ENCODE measurements at regions not wholly inside any gene's neighbourhood (a gene's known extent, or its start where the extent isn't known, plus 50 kb on each side); places are given as distances from the start of the nearest gene placed in this dataset.

- H3K27ac Mint-ChIP-seq: no peak overlapping the region
- H3K4me3 ChIP-seq (ENCODE audit: low read length): no peak overlapping the region
- no peaks in the 10 kb centered on the region for H3K36me3 ChIP-seq (ENCODE audit: control insufficient read depth, insufficient read depth, low read length)
- H3K4me1 Mint-ChIP-seq: peaks cover 41% of the 10 kb centered on the region
- WGBS, 2 experiments (ENCODE audit: insufficient coverage in 1 of 2, insufficient read length in 1 of 2): 94% methylated on average over 6 to 10 of the region's 10 CpGs
- peaks cover 4% of the 10 kb centered on the region for H3K4me1 ChIP-seq (ENCODE audit: control insufficient read depth, insufficient read depth, low read length)
- DNase-seq: no peak
- H3K27ac ChIP-seq (ENCODE audit: low read depth, low read length): peak overlapping the region; percentile 1
- no peaks in the 10 kb centered on the region for H3K9me3 ChIP-seq (ENCODE audit: control insufficient read depth, low read length)
- H3K27me3 Mint-ChIP-seq (ENCODE audit: insufficient read depth): peaks cover 1% of the 10 kb centered on the region
- TF ChIP-seq CTCF (conservative IDR thresholded peaks at IDR 0.05): no peak
- H3K9ac ChIP-seq (ENCODE audit: extremely low read depth, low read length, poor library complexity, severe bottlenecking): no peak overlapping the region
- peaks cover 1% of the 10 kb centered on the region for H3K36me3 Mint-ChIP-seq (ENCODE audit: low read depth)
- no peak overlapping the region for H3K4me3 Mint-ChIP-seq
- H3K27me3 ChIP-seq (ENCODE audit: control insufficient read depth, insufficient read depth, low read length, poor library complexity, severe bottlenecking): no peaks in the 10 kb centered on the region
- no peaks in the 10 kb centered on the region for H3K9me3 Mint-ChIP-seq
Observed at GRCh38 chr2:120793682-120794403, 58.2 kb downstream of the GLI2 start.

GRCh38 chr2:120794716-120795115 is 59.0 kb downstream of the GLI2 start:
- Mint-ChIP-seq H3K4me3 (no peak overlapping the region), H3K36me3 (ENCODE audit: low read depth) (peaks cover 7% of the 10 kb centered on the region), H3K9me3 (no peaks in the 10 kb centered on the region), H3K4me1 (peaks cover 41% of the 10 kb centered on the region), H3K27me3 (ENCODE audit: insufficient read depth) (peaks cover 1% of the 10 kb centered on the region), H3K27ac (peak overlapping the region; percentile 61)
- Histone ChIP-seq H3K9me3 (ENCODE audit: control insufficient read depth, low read length) (no peaks in the 10 kb centered on the region), H3K27me3 (ENCODE audit: control insufficient read depth, insufficient read depth, low read length, poor library complexity, severe bottlenecking) (no peaks in the 10 kb centered on the region), H3K9ac (ENCODE audit: extremely low read depth, low read length, poor library complexity, severe bottlenecking) (no peak overlapping the region), H3K36me3 (ENCODE audit: control insufficient read depth, insufficient read depth, low read length) (no peaks in the 10 kb centered on the region), H3K4me3 (ENCODE audit: low read length) (no peak overlapping the region), H3K27ac (ENCODE audit: low read depth, low read length) (no peak overlapping the region), H3K4me1 (ENCODE audit: control insufficient read depth, insufficient read depth, low read length) (peaks cover 4% of the 10 kb centered on the region)
- WGBS, 2 experiments (ENCODE audit: insufficient coverage in 1 of 2, insufficient read length in 1 of 2): 83 to 88% methylated on average over 3 of the region's 3 CpGs
- DNase-seq: no peak
- TF ChIP-seq CTCF (conservative IDR thresholded peaks at IDR 0.05): no peak

- DNase-seq: no peak
- H3K4me1 ChIP-seq (ENCODE audit: control insufficient read depth, insufficient read depth, low read length): no peaks in the 10 kb centered on the region
- no peak for TF ChIP-seq CTCF (conservative IDR thresholded peaks at IDR 0.05)
- no peak overlapping the region for H3K4me3 ChIP-seq (ENCODE audit: low read length)
- no peak overlapping the region for H3K9ac ChIP-seq (ENCODE audit: extremely low read depth, low read length, poor library complexity, severe bottlenecking)
- Mint-ChIP-seq H3K4me1 (peaks cover 37% of the 10 kb centered on the region), H3K36me3 (ENCODE audit: low read depth) (peaks cover 9% of the 10 kb centered on the region), H3K27ac (peak overlapping the region; percentile 13), H3K4me3 (no peak overlapping the region), H3K9me3 (no peaks in the 10 kb centered on the region), H3K27me3 (ENCODE audit: insufficient read depth) (peaks cover 1% of the 10 kb centered on the region)
- no peaks in the 10 kb centered on the region for H3K9me3 ChIP-seq (ENCODE audit: control insufficient read depth, low read length)
- no peaks in the 10 kb centered on the region for H3K27me3 ChIP-seq (ENCODE audit: control insufficient read depth, insufficient read depth, low read length, poor library complexity, severe bottlenecking)
- WGBS, 2 experiments (ENCODE audit: insufficient coverage in 1 of 2, insufficient read length in 1 of 2): 93 to 96% methylated on average over 5 to 7 of the region's 7 CpGs
- no peak overlapping the region for H3K27ac ChIP-seq (ENCODE audit: low read depth, low read length)
- H3K36me3 ChIP-seq (ENCODE audit: control insufficient read depth, insufficient read depth, low read length): no peaks in the 10 kb centered on the region
Observed at GRCh38 chr2:120796094-120796493, 60.4 kb downstream of the GLI2 start.
